ENCODE measurements at regions not wholly inside any gene's neighbourhood (a gene's known extent, or its start where the extent isn't known, plus 50 kb on each side); places are given as distances from the start of the nearest gene placed in this dataset.

DNA sequence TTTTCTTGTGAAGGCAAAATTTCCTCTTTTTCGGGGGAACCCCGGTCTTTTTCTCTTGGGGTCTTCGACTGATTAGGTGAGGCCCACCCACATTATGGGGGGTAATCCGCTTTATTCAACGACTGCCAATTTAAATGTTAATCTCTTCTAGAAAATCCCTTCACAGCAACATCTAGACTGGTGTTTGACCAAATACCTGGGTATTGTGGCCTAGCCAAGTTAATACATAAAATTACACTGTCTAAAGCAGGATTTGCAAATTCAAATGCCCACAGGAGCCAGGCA is 170.0 kb upstream of the FOXN3 start:
- H3K9me3 ChIP-seq, result no peaks in the 10 kb centered on the region
- no peak overlapping the region for H3K4me3 ChIP-seq
- no peaks in the 10 kb centered on the region for H3K27me3 ChIP-seq (replicated peaks; ENCODE audit: insufficient read depth)
- intact Hi-C loops (cut with DNase I), result no loop called here
- H3K4me1 ChIP-seq (replicated peaks), result no peaks in the 10 kb centered on the region
- no peak for DNase-seq (ENCODE audit: low spot score)
- TF ChIP-seq POLR2A (IDR thresholded peaks at IDR 0.05), result no peak
- TF ChIP-seq, protein P1, sequence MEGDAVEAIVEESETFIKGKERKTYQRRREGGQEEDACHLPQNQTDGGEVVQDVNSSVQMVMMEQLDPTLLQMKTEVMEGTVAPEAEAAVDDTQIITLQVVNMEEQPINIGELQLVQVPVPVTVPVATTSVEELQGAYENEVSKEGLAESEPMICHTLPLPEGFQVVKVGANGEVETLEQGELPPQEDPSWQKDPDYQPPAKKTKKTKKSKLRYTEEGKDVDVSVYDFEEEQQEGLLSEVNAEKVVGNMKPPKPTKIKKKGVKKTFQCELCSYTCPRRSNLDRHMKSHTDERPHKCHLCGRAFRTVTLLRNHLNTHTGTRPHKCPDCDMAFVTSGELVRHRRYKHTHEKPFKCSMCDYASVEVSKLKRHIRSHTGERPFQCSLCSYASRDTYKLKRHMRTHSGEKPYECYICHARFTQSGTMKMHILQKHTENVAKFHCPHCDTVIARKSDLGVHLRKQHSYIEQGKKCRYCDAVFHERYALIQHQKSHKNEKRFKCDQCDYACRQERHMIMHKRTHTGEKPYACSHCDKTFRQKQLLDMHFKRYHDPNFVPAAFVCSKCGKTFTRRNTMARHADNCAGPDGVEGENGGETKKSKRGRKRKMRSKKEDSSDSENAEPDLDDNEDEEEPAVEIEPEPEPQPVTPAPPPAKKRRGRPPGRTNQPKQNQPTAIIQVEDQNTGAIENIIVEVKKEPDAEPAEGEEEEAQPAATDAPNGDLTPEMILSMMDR (IDR thresholded peaks at IDR 0.05), result no peak
- WGBS, result 95% methylated on average over 5 of the region's 5 CpGs
- H3K36me3 ChIP-seq, result no peaks in the 10 kb centered on the region
- H3K27ac ChIP-seq, result no peak overlapping the region

DNA sequence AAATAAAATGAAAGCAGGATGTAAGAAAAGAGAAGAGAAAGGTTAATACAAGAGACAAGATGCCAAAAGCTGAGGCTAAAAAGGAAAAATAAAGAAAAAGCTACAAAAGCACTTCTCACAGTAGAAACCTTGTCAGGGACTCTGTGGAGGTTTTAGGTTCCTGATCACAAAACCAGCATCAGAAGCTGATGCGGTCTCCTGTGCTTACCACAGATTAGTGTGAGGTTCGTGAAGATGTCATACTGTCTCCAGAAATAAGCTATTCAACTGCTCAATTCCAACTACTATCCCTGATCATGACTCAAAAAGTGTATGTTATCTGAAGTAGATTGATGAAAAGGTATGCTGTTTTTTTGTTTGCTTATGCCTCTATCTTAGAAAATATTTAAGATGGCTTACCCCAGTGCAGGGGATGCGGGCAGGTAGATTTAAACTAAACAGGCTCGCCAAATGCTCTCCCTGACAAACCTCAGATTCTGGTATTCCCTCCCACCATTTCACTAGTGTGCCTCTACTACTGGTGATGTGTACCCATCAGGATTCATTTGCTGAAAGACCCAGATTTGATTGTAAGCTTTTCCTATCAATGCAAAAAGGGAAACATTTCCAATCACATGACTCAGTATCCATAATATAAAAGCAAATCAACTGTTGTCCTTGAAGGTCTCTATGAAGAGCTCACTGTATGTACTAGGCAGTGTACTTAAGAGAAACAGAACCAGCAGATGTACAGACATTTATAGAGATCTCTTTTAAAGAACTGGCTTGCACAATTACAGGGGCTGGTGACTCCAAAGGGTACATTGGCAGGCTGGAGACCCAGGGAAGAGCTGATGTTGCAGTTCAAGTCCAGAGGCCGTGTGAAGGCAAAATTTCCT is 169.5 kb upstream of the FOXN3 start:
- Histone ChIP-seq H3K4me1 (replicated peaks) (no peaks in the 10 kb centered on the region), H3K36me3 (no peaks in the 10 kb centered on the region), H3K27me3 (replicated peaks; ENCODE audit: insufficient read depth) (no peaks in the 10 kb centered on the region), H3K4me3 (no peak overlapping the region), H3K27ac (no peak overlapping the region), H3K9me3 (no peaks in the 10 kb centered on the region)
- intact Hi-C loops (cut with DNase I), result no loop called here
- no peak for DNase-seq (ENCODE audit: low spot score)
- TF ChIP-seq POLR2A (IDR thresholded peaks at IDR 0.05) (no peak), POLR2AphosphoS5 (IDR thresholded peaks at IDR 0.05) (no peak)
- TF ChIP-seq, protein P1 (IDR thresholded peaks at IDR 0.05), result no peak
- 91% methylated on average over 5 of the region's 5 CpGs for WGBS

DNA sequence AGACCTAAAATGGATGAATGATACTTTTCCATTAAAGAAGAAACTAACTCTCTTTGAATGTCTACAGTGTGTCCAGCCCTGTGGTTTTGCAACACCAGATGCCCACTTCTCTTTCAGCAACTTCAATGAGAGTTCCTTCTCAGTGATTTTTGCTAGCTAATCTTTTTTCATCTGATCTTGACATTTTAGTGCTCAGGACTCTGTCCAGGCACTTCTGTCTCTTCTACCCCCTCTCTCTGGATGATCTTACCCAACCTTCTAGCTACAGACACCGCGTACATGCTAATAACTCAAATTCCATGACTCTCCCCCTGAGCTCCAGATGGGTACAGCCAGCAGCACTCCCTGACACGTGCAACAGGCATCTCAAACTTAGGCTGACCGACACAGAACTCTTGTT is 161.1 kb upstream of the FOXN3 start:
- H3K9me3 ChIP-seq, result no peaks in the 10 kb centered on the region
- WGBS, result 82% methylated on average over 4 of the region's 4 CpGs
- TF ChIP-seq, protein P1 (IDR thresholded peaks at IDR 0.05), result no peak
- TF ChIP-seq POLR2AphosphoS5 (IDR thresholded peaks at IDR 0.05) (no peak), POLR2A (IDR thresholded peaks at IDR 0.05) (no peak)
- DNase-seq (ENCODE audit: low spot score), result no peak
- no peaks in the 10 kb centered on the region for H3K36me3 ChIP-seq
- no peaks in the 10 kb centered on the region for H3K27me3 ChIP-seq (replicated peaks; ENCODE audit: insufficient read depth)
- peaks cover under 1% of the 10 kb centered on the region for H3K4me1 ChIP-seq (replicated peaks)
- intact Hi-C loops (cut with DNase I), result no loop called here
- H3K4me3 ChIP-seq, result no peak overlapping the region
- H3K27ac ChIP-seq, result no peak overlapping the region

DNA sequence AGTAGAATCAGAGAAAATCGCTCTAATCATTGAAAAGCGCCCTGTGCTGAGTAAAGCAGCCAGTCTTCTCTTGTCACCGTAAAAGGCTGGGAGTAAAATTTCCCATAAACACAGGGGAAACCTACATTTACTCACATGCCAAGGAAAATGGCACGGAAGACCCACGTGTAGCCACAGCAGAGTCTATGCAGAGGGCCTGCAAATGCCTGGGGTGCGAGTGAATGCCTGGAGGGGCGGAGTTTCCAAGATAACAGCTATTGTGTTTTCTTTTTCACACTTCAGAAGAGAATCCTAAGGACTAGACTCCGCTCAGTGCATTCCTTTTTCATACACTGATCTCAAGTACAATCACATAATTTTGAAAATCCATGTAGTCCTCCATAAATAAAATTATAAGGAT is 159.9 kb upstream of the FOXN3 start:
- no peaks in the 10 kb centered on the region for H3K9me3 ChIP-seq
- H3K4me3 ChIP-seq, result no peak overlapping the region
- intact Hi-C loops (cut with DNase I), result no loop called here
- no peak overlapping the region for H3K27ac ChIP-seq
- no peak for TF ChIP-seq POLR2AphosphoS5 (IDR thresholded peaks at IDR 0.05)
- no peak for TF ChIP-seq POLR2A (IDR thresholded peaks at IDR 0.05)
- TF ChIP-seq, protein P1 (IDR thresholded peaks at IDR 0.05), result no peak
- H3K4me1 ChIP-seq (replicated peaks), result peaks cover 5% of the 10 kb centered on the region
- 48% methylated on average over 8 of the region's 8 CpGs for WGBS
- no peaks in the 10 kb centered on the region for H3K27me3 ChIP-seq (replicated peaks; ENCODE audit: insufficient read depth)
- DNase-seq (ENCODE audit: low spot score), result no peak
- no peaks in the 10 kb centered on the region for H3K36me3 ChIP-seq
